ENCODE measurements at regions not wholly inside any gene's neighbourhood (a gene's known extent, or its start where the extent isn't known, plus 50 kb on each side); places are given as distances from the start of the nearest gene placed in this dataset.
"Not testable (repeated sequence)": the region's sequence is repeated elsewhere in the genome, so short reads cannot be mapped to it uniquely, and the experiment has no call there.

DNA sequence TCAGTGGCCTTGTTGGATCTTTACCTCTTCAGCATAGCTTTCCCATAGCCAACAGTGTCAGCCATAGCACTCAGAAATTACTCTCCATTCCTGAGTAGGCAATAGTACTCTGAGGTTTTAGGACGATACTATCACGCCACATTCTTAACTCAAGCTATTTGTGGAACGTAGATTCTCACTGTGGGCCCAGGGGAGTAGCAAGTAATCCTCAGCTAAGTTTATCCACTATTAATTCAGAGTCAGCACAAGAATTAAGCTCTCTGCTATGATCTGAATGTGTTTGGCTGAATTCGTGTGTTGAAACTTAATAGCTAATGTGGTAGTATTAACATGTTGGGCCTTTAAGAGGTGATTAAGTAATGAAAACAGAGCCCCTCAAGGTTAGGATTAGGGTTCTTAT lies 858.8 kb upstream of the NUDT12 start:
- no peak for DNase-seq
- intact Hi-C loops (cut with DNase I): no loop called here

DNA sequence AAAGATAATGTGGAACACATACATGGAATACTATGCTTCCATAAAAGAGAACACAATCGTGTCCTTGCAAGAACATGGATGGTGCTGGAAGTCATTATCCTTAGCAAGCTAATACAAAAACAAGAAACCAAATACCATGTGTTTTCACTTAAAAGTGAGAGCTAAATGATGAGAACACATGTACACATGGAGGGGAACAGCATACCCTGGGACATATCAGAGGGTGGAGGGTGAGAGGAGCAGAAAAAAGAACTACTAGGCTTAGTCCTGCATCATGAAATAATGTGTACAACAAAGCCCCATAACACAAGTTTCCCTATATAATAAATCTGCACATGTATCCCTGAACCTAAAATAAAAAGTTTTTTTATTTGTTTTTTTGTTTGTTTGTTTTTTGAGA lies 855.5 kb upstream of the NUDT12 start:
- DNase-seq: no peak
- intact Hi-C loops (cut with DNase I): no loop called here

DNA sequence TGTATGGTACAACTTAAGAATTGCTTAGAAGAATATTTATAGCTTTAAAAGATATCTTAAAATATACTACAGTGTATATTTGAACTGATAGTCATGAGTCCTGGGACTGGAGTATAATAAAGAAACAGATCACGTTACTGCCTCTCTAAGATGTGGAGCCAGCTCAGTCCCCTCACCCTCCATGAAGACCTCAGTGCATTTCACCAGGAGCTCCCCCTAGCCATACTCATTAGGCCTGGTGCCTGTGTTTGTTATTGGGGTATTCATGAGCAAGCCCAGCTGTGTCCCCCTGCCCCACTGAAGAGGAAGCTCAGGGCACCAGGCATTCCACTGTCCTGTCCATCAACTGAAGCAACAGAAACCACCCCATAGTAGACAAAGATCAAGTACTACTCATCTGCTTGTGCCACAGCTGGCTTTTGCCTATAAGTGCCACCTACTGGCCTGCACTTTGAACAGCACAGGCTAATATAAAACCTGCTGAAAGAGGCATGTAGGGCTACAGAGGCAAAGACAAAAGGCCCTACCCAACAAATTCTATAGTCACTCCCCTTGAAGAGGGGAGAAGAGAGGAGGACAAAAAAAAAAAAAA lies 850.2 kb upstream of the NUDT12 start:
- peak in 1 of 10 donors; percentile 46 for DNase-seq
- intact Hi-C loops (cut with DNase I): no loop called here

DNA sequence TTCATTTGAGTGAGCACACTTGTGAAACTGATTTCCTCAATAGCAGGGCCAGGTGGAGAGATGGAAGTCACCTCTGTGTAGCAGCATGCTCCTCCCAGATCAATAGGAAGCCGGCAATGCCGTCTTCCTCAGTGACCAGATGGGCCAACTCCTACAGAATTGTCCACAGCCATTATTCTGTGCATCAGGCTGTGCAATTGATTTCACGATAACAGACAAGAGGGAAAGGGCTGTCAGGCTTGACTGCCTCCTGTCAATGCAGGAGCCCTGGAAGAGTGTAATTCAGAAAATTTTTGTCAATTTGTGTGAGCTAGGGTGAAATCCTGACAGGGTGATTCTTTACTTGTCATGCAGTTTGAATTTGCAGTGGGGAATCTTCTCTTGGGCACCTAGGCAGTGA lies 838.4 kb upstream of the NUDT12 start:
- intact Hi-C loops (cut with DNase I): no loop called here
- DNase-seq: no peak

DNA sequence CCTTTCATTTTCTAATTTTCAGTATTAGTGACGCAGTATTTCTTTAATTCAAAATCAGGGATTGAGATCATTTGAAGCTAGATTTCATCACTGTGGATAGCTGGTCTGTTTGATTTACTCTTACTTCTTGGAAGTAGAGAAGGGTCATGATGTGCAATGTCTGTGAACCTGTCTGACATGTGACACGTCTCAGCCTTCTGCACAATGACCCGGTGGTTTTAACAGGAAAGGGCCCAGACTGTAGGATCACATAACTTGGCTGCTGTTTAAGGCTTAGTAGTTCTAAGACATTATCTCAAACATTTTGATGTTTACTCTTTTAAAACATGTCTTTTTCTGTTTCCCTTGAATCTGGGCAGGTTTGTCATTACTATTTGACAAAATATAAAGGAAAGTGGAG lies 823.3 kb upstream of the NUDT12 start:
- intact Hi-C loops (cut with DNase I): no loop called here

DNA sequence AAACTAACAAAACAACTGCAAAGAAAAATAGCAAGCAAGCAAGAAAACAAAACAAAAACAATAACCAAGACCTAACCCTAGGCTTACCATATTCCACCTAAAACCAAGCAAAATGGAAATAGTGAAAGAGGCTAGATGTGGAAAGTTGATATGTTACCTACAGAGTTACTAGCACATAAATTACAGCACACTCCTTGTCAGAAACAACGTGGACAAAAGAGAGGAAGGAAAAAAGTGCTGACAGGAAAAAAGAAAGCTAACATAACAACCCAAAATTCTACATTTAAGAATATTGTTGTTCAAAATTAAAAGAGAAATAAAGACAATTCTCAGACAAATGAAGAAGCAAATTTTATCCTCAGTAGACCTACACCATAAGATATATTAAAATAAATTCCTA lies 812.8 kb upstream of the NUDT12 start:
- intact Hi-C loops (cut with DNase I): no loop called here
- DNase-seq: no peak

More for the DNA sequence above, 823.3 kb upstream of the NUDT12 start:
- no peak for DNase-seq

DNA sequence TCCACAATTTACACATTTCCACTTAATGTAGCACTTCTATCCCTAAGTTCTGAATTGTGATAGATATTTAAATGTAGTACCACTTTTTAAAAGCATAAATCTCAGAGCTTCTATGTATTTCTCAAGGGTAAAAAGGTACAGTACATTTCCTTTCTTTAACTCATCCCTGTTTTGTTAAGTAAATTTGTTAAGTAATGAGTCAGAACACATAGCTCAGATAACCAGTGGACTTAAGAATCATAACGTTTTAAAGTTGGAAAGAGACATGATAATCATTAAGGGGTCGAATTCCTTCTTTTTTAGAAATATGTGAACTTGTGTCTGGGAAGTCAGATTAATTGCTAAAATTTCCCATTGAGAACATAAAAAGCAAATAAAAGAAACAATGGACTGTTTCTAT lies 810.2 kb upstream of the NUDT12 start:
- intact Hi-C loops (cut with DNase I): no loop called here
- DNase-seq: no peak

DNA sequence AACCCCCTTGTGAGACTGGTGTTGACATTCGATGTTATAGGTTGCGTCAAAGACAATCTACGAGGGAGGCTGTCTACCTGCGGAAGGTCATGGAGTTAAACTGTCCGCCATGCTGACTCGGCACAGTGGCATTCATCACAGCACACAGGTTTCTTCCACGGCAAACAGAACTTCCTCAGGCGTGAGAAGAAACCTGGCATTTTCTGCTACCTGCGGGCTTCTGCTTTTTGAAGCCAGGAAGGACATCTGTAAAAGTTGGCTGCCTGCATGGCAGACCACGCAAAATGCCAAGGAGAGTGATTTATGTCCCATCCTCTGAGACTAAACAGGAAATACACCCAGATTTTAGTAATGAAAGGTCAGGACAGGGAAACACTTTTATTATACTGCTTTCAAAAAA lies 809.8 kb upstream of the NUDT12 start:
- DNase-seq: peak in 1 of 10 donors; percentile 36
- intact Hi-C loops (cut with DNase I): no loop called here

DNA sequence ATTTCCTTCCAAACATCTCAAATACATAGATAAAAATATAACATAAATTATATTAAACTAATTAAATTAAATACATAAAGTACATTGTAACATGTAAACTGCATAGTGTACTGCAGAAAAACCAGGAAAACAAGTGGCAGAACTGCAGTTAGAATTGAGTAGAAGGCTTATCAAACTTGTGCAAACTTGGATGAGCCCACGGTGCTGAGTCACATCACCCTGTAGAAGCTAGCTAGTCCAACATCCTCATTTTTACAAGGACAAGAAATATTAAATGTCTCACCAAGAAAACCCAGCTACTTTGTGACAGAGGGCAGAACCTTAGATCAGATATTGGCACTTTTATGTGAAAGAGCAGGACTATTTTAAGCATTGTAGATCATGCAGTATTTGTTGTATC lies 807.9 kb upstream of the NUDT12 start:
- intact Hi-C loops (cut with DNase I): no loop called here
- no peak for DNase-seq

DNA sequence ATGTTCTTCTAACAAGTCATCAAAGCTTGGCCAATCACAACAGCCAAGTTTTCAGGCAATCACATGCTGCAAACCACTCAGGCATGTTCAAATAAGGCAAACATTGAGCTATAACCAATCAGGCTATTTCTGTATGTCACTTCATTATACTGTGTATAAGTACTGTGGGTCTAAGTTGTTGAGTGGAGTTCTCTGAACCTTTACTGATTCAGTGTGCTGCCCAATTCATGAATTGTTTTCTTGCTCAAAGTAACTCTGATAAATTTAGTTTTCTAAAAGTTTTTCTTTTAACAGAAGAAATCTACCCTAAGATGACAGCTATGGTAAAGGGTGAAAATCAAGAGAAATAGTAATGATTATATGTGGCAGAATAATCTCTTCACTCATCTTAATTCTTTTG lies 805.4 kb upstream of the NUDT12 start:
- intact Hi-C loops (cut with DNase I): no loop called here
- no peak for DNase-seq

DNA sequence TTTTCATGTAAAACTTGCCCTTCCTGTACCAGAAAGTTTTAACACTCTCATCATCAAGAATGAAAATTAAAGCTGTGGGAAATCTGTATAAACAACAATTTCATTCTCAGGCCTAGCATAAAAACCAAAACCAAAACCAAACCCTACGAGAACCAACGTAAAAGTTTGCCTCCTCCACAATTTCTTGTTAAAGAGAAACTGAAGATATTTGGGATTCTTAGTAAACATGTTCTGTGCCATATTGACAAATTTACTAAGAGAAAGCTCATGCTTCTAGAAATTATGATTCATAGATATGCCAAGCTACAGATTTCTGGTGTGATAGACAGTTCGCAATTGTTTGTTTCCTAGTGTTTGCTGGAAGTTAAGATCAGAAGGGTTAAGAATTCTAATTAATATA lies 801.0 kb upstream of the NUDT12 start:
- intact Hi-C loops (cut with DNase I): no loop called here
- no peak for DNase-seq

DNA sequence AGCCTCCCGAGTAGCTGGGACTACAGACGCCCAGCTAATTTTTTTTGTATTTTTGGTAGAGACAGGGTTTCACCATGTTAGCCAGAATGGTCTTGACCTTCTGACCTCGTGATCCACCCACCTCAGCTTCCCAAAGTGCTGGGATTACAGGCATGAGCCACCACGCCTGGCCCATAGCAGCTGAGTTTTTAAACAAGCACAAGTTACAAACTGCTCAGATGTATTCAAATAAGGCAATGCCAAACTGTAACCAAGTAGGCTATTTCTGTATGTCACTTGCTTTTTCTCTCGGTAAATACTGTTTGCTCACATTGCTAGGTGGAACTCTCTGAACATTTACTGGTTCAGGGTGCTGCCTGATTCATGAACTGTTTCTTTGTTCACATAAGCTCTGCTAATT lies 799.3 kb upstream of the NUDT12 start:
- no peak for DNase-seq
- intact Hi-C loops (cut with DNase I): no loop called here

DNA sequence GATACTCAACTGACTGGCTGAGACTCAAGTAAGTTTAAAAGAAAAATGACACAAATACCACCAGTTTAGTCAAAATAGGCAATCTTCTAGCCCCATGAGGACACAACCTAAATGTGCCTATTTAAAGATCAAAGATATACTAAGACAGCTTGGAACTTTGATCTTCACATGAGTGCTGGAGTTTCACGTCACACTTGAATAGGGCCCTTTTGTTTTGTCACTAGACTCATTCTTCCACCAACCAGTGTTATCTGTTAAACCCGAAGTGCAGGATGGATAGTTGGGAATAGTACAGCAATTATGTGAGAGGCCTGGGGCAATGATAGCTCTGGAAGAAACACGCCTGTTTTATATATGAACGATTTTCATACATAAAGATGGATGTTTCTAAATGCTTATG lies 792.8 kb upstream of the NUDT12 start:
- intact Hi-C loops (cut with DNase I): no loop called here

DNA sequence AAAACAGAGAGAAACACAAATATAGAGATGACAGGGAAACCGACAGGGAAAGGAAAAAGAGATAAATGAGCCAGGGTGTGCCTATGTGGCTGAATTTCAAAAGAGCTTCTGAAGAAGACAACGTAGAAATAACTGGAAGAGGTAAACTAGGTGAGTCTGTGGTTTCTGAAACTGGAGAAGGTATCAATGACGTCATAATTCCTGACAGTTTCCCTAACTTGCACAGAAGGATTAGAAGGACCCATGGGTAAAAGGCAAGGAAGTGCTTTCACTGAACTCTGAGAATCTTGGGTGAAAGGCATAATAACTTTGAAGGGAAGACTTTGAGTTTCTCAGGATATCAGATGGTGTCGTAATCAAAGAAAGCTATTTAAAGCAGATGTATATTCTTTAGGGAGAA lies 790.8 kb upstream of the NUDT12 start:
- DNase-seq: no peak
- intact Hi-C loops (cut with DNase I): no loop called here

More for the DNA sequence above, 792.8 kb upstream of the NUDT12 start:
- no peak for DNase-seq

DNA sequence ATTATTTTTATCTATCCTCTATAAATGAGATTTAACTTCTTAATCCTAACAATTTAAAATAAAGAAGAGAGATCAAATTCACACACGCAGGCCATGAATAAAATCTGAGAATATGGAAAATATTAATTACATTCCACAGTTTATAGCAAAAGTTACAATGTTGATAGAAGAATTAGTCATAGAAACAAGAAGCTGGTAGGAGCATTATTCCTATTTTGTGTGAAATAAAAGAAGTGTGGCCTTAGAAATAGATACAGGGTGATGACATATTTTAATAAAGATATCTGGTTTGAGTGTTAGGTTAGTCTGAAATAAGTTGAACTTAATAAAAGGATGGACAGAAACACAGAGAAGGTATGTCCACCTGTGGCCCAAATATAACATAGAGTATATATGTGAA lies 790.4 kb upstream of the NUDT12 start:
- DNase-seq: no peak
- intact Hi-C loops (cut with DNase I): no loop called here

DNA sequence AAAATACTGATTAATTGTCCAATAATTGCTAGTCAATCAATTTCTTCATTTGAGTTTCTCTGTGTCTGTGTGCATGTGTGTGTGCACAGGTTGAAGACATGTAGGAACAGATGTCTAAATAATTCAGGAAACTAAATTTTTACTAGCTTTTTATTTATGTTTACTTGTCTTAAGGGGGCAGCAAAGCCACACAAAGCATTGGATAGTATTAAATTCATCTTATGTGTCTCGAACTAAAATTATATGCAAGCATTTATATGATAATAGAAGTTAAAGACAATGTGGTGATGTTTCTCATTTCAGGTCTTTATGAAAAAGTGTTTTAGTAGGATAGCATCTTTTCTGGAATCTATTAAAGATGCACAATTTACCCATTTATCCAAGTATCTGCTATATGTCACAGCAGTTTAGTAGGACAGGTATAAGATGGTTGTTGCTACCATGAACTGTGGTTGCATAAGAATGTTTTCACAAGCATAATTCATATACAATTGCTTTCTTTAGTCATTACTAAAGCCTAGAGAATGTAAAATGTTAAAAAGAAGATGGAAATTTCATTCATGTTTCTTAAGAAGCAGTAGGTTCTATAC lies 784.6 kb upstream of the NUDT12 start:
- intact Hi-C loops (cut with DNase I): no loop called here
- DNase-seq: no peak

DNA sequence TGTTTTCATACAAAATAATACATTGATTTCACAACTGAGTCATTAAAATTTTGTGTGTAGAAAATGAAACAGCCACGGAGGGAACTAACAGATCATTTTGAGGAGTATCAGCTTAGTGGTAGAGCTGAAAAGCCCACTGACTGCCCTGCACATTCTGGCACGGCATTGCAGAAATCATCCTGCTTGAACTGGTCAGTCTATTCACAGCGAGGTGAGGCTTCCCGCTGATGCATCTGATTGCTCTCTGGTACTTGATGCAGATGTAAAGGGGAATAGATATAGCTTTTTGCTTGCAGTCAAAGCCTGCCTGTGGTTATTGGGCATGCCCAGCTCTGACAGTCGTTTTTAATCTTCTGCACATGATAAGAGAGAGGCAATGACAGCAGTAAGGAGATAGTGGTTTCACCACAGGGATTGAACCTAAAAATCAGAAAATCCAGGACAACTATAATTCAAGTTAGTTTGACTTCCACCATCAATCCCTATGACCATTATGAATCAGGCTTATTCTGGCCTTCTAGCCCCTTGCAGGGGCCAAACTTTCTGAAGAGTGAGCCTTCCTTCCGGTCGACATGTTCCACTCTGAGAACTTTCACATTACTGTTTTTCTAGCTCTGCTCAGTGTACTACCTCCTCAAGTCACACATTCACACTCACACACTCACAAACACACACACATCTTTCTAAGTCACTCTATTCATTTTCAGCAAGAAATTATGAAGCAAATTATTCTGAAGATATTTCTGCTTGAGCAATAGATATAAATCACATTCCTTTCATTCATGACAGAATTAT lies 782.8 kb upstream of the NUDT12 start:
- peak in 1 of 10 donors; percentile 14 for DNase-seq
- intact Hi-C loops (cut with DNase I): no loop called here

DNA sequence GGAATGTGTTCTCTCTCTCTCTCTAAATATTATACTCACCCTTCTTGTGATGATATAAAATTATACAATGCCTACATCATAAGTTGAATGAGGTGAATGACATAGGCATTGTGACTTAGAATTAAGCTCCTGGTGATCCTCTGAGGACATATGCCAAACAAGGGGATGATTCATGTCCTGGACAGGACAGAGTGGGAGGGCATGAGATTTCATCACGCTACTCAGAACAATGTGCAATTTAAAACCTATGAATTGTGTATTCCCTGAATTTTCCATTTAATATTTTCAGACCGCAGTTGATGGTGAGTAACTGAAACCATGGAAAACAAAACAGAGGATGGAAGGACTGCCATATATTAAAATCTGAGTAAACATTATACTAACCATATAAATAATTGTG lies 782.2 kb upstream of the NUDT12 start:
- no peak for DNase-seq
- intact Hi-C loops (cut with DNase I): no loop called here

DNA sequence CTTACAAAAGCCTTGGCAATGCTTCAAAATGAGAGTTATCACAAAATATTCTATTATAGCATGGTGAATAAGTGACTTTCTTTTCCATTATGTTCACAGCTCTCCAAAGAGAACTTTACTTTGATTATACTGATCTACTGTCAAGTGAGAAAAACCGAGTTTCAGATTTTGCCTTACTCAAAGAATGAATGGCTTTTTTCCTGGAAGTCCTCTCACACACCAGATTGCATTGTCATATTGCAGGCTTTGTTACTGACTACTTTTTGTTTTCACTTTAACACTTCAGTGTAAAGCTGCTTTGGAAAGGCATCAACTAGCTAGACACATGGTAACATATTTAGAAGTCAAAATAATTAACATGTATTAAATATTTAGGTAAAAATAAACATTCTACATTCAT lies 765.2 kb upstream of the NUDT12 start:
- intact Hi-C loops (cut with DNase I): no loop called here
- DNase-seq: no peak

DNA sequence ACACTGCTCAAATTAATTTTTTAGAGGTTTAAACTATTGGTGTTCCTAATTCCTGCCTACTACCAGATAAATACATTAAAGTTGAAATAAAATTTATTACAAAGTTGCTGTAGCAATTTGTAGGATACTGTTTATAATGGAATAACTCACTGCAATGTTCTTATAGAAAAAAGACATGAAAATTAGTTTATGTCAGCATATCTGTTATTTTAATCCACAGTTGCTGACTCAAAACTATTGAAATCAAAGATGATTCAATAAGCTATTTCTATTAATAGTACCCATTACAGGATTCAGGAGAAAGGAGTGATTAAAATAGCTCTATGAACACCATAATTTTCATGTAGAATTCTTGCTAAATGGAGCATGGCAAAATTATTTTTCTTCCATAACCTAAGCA lies 764.4 kb upstream of the NUDT12 start:
- intact Hi-C loops (cut with DNase I): no loop called here
- DNase-seq: no peak

DNA sequence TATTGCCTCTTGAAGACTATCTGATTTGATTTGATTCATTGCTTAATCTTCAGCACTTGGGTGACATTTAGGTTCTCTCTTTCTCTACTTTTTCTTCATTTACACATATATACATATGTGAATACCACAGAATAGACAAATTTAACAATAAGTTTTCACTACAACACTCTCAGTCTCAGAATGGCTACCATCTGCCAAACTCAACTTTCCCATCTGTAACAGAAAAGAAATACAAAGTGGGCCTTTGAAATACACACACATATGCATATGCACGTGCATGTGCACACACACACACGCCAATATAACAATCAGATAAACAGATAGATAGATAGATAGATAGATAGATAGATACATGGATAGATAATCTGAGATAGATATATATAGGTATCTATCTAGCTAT lies 762.8 kb upstream of the NUDT12 start:
- DNase-seq: no peak
- intact Hi-C loops (cut with DNase I): no loop called here

DNA sequence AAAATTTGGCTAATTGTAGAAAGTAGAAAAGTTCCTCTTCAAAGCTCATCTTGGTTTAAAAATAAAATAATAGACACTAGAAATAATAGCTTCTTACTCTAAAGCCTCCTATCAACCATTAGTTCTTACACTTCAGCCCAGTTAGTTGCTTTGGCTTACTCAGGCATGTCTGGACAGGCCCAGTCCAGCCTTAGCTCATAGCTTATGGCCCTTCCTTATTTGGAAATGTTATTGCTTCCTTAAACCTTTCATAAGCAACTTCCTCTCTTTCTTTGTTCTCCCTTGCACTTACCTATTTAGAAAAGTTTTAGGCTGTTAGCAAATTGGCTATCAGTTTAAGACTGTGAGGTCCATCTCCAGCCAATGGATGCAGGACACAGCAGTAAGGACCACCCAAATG lies 754.1 kb upstream of the NUDT12 start:
- intact Hi-C loops (cut with DNase I); DNase-seq: not testable (repeated sequence)
